Gastroesophageal sphincter (tissue), 4 donors: ENCODE measurements at regions not wholly inside any gene's neighbourhood (a gene's known extent, or its start where the extent isn't known, plus 50 kb on each side); places are given as distances from the start of the nearest gene placed in this dataset.

Source experiments
- ATAC-seq: fragments of 150-250 bp; one replicate; pipeline ENCODE4 v1.9.1; 2016; ENCODE audit warnings: mild to moderate bottlenecking, moderate library complexity
- H3K27ac ChIP-seq, 4 donors: fragments of 200-600 bp; sonication (generic) in 3 of 4; 1 replicate in 3 of 4; 2 replicates in 1 of 4; pipeline ENCODE4 v1.5.1; 2016 to 2019
- H3K27me3 ChIP-seq: fragments of 200-600 bp; sonication (generic); one replicate; pipeline ENCODE4 v1.5.1; 2019
- H3K36me3 ChIP-seq, 2 donors: fragments of 200-600 bp; sonication (generic); one replicate each; pipeline ENCODE4 v1.5.1; 2019; ENCODE audit warnings: control low read depth in 1 of 2
- H3K4me1 ChIP-seq, 3 donors: fragments of 200-600 bp; sonication (generic); 1 replicate in 2 of 3; 2 replicates in 1 of 3; pipeline ENCODE4 v1.5.1; 2016 to 2019; ENCODE audit warnings: control low read depth in 2 of 3
- H3K4me3 ChIP-seq, 2 donors: fragments of 200-600 bp; sonication (generic); one replicate each; pipeline ENCODE4 v1.5.1; 2019; ENCODE audit warnings: mild to moderate bottlenecking in 1 of 2, moderate library complexity in 1 of 2
- H3K9me3 ChIP-seq, 3 donors: fragments of 200-600 bp; sonication (generic); one replicate each; pipeline ENCODE4 v1.5.1; 2017 to 2019; ENCODE audit warnings: control low read depth in 2 of 3
- EP300 ChIP-seq: sonication (generic); formaldehyde crosslinking; IDR thresholded peaks from one replicate; pipeline ENCODE4 v1.6.1; 2017; ENCODE audit warnings: antibody characterized with exemption, mild to moderate bottlenecking
- POLR2A ChIP-seq, 2 donors: fragments of 450-650 bp; IDR thresholded peaks; one replicate each; pipeline ENCODE4 v1.6.1; 2017; ENCODE audit warnings: antibody characterized with exemption in 2 of 2, mild to moderate bottlenecking in 2 of 2, moderate library complexity in 1 of 2
- POLR2AphosphoS5 ChIP-seq: sonication (generic); formaldehyde crosslinking; IDR thresholded peaks from one replicate; pipeline ENCODE4 v1.6.1; 2017; ENCODE audit warnings: antibody characterized with exemption
- WGBS, 2 donors: methylation state at CpG; one replicate each; pipeline ENCODE4 v1.1.5; 2018; ENCODE audit warnings: low coverage in 1 of 2; 5-methylcytosine and 5-hydroxymethylcytosine counted together
- TF ChIP-seq, protein P1 (sequence below), 4 experiments: fragments of 200-600 bp in 2 of 4; fragments of 450-650 bp in 2 of 4; sonication (generic) in 1 of 4; IDR thresholded peaks; one replicate each; pipeline ENCODE4 v1.5.1; 2017 to 2019; ENCODE audit warnings: antibody characterized with exemption in 4 of 4, mild to moderate bottlenecking in 2 of 4, moderate library complexity in 2 of 4

DNA sequence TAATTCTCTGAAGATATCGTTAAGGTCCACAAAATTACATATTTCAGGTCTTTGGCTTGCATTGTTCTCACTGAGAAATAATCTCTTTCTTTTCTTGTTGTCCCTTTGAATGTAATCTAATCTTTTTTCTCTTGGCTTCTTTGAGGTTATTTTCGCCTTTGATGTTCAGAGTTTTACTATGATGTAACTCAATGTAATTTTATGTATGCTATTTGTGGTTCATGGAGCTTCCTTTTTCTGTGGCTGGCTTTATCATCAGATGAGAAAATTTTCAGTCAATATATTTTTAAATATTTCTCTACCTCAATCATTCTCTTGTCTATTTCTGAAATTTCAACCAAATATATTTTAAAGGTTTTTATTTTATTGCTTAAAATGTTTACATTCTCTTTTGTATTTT lies 672.2 kb downstream of the TRAM1L1 start:
- 70 to 85% methylated on average over 2 of the region's 2 CpGs for WGBS, 2 donors
- ATAC-seq: no peak
- TF ChIP-seq POLR2AphosphoS5 (no peak), POLR2A (IDR thresholded peaks at IDR 0.05) (no peak), EP300 (no peak)
- TF ChIP-seq, protein P1, sequence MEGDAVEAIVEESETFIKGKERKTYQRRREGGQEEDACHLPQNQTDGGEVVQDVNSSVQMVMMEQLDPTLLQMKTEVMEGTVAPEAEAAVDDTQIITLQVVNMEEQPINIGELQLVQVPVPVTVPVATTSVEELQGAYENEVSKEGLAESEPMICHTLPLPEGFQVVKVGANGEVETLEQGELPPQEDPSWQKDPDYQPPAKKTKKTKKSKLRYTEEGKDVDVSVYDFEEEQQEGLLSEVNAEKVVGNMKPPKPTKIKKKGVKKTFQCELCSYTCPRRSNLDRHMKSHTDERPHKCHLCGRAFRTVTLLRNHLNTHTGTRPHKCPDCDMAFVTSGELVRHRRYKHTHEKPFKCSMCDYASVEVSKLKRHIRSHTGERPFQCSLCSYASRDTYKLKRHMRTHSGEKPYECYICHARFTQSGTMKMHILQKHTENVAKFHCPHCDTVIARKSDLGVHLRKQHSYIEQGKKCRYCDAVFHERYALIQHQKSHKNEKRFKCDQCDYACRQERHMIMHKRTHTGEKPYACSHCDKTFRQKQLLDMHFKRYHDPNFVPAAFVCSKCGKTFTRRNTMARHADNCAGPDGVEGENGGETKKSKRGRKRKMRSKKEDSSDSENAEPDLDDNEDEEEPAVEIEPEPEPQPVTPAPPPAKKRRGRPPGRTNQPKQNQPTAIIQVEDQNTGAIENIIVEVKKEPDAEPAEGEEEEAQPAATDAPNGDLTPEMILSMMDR (IDR thresholded peaks at IDR 0.05): no peak
- Histone ChIP-seq H3K4me3 (no peak overlapping the region), H3K4me1 (no peaks in the 10 kb centered on the region), H3K9me3 (no peaks in the 10 kb centered on the region), H3K27ac (no peak overlapping the region), H3K36me3 (no peaks in the 10 kb centered on the region), H3K27me3 (no peaks in the 10 kb centered on the region)

DNA sequence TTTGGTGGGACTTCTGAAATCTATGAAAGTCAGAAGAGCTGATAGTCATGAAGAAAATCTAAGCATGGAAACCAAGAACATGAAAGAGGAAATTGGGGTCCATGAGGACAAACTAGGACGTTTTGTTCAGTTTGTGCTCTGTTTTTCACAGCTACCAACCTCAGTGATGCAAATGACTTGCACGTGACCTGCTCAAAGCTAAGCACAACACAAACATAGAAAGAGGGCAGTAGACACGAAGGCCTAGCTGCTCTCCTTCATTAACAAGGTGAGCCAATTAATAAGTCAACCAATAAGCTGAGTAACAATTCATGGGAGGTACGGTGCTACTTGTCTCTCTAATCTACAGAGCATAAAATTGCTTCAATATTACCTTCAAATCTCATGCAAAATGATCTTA lies 684.1 kb downstream of the TRAM1L1 start:
- TF ChIP-seq POLR2AphosphoS5 (no peak), EP300 (no peak), POLR2A (IDR thresholded peaks at IDR 0.05) (no peak)
- TF ChIP-seq, protein P1 (IDR thresholded peaks at IDR 0.05): no peak
- Histone ChIP-seq H3K27me3 (no peaks in the 10 kb centered on the region), H3K27ac (no peak overlapping the region), H3K36me3 (no peaks in the 10 kb centered on the region), H3K4me1 (peaks cover 0 to 4% (median 0%) of the 10 kb centered on the region in 3 donors), H3K4me3 (no peak overlapping the region), H3K9me3 (no peaks in the 10 kb centered on the region)
- ATAC-seq: no peak
- WGBS, 2 donors: 69 to 72% methylated on average over 4 of the region's 4 CpGs

DNA sequence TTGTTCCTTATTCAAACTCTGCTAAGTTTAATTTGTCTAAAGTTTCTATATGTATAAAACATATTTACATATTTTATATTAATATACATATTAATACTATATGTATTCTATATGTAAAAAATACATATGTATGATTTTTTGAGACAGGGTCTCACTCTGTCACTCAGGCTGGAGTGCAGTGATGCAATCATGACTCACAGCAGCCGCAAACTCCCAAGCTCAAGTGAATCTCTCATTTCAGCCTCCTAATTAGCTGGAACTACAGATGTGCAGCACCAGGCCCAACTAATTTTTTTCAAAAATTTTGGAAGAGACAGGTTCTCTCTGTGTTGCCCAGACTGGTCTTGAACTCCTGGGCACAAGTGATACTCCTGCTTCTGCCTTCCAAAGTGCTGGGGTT lies 684.9 kb downstream of the TRAM1L1 start:
- H3K4me3 ChIP-seq: no peak overlapping the region
- no peaks in the 10 kb centered on the region for H3K36me3 ChIP-seq
- H3K9me3 ChIP-seq: no peaks in the 10 kb centered on the region
- H3K27ac ChIP-seq: no peak overlapping the region
- no peaks in the 10 kb centered on the region for H3K27me3 ChIP-seq
- ATAC-seq: no peak
- H3K4me1 ChIP-seq: peaks cover 0 to 4% (median 0%) of the 10 kb centered on the region in 3 donors
- TF ChIP-seq EP300 (no peak), POLR2AphosphoS5 (no peak), POLR2A (IDR thresholded peaks at IDR 0.05) (no peak)
- TF ChIP-seq, protein P1 (IDR thresholded peaks at IDR 0.05): no peak
- WGBS, 2 donors: 100% methylated on average over 1 of the region's 1 CpG

DNA sequence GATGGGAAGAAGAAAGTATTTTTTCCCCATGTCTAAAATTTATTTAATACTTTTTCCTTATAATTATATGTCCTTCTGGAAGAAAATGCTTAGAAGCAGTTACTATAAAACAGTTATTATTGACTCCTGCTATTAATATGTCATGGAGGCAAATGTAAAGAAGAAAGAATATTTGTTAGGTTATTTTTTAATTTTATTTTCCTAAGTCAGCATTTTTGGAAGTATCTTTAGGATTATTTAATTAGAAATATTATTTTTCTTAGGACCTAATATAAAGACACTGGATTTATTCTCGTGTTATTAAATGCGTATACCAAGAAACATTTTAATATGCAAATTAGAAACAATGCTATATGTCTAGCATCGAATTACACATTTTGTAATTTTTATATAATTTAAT lies 687.7 kb downstream of the TRAM1L1 start:
- Histone ChIP-seq H3K27ac (no peak overlapping the region), H3K9me3 (no peaks in the 10 kb centered on the region), H3K27me3 (no peaks in the 10 kb centered on the region), H3K4me3 (no peak overlapping the region), H3K36me3 (no peaks in the 10 kb centered on the region), H3K4me1 (peaks cover 0 to 4% (median 0%) of the 10 kb centered on the region in 3 donors)
- no peak for ATAC-seq
- 89 to 93% methylated on average over 3 of the region's 3 CpGs for WGBS, 2 donors
- TF ChIP-seq POLR2AphosphoS5 (no peak), POLR2A (IDR thresholded peaks at IDR 0.05) (no peak), EP300 (no peak)
- TF ChIP-seq, protein P1 (IDR thresholded peaks at IDR 0.05): no peak

- TF ChIP-seq EP300: no peak
- TF ChIP-seq POLR2A (IDR thresholded peaks at IDR 0.05): no peak
- TF ChIP-seq, protein P1 (IDR thresholded peaks at IDR 0.05): no peak
- TF ChIP-seq POLR2AphosphoS5: no peak
- Histone ChIP-seq H3K36me3 (no peaks in the 10 kb centered on the region), H3K4me1 (peaks cover 0 to 4% (median 0%) of the 10 kb centered on the region in 3 donors), H3K27me3 (no peaks in the 10 kb centered on the region), H3K9me3 (no peaks in the 10 kb centered on the region), H3K27ac (no peak overlapping the region), H3K4me3 (no peak overlapping the region)
- ATAC-seq: no peak
Measured at GRCh38 chr4:116397291-116397690, 688.1 kb downstream of the TRAM1L1 start.
